H9 (cell line): ENCODE measurements at regions not wholly inside any gene's neighbourhood (a gene's known extent, or its start where the extent isn't known, plus 50 kb on each side); places are given as distances from the start of the nearest gene placed in this dataset.
"Not testable (repeated sequence)": the region's sequence is repeated elsewhere in the genome, so short reads cannot be mapped to it uniquely, and the experiment has no call there.

Experiments
- DNase-seq: peaks from one replicate; pipeline ENCODE4 v3.0.0-alpha.2; 2017
- H2AFZ ChIP-seq: one replicate; pipeline ENCODE4 v1.6.1; 2013; ENCODE audit warnings: mild to moderate bottlenecking, low read length, control low read depth, moderate library complexity
- H2AK5ac ChIP-seq: 2 replicates; pipeline ENCODE4 v1.6.1; 2013; ENCODE audit warnings: low read length, control low read depth, mixed read lengths; ENCODE audit not compliant: insufficient read length
- H2BK120ac ChIP-seq: one replicate; pipeline ENCODE4 v1.6.1; 2013; ENCODE audit warnings: low read depth, mild to moderate bottlenecking, low read length, control low read depth, inconsistent platforms; ENCODE audit not compliant: poor library complexity, severe bottlenecking
- H2BK12ac ChIP-seq: 2 replicates; pipeline ENCODE4 v1.6.1; 2013; ENCODE audit warnings: low read length, control low read depth, mixed read lengths, low read depth; ENCODE audit not compliant: insufficient read length
- H2BK15ac ChIP-seq: 2 replicates; pipeline ENCODE4 v1.6.1; 2013; ENCODE audit warnings: low read depth, low read length, control low read depth
- H2BK20ac ChIP-seq: one replicate; pipeline ENCODE4 v1.6.1; 2013; ENCODE audit warnings: low read depth, mild to moderate bottlenecking, low read length, control low read depth, inconsistent platforms; ENCODE audit not compliant: poor library complexity, severe bottlenecking
- H2BK5ac ChIP-seq: 2 replicates; pipeline ENCODE4 v1.6.1; 2013; ENCODE audit warnings: low read length, control low read depth, mixed read lengths; ENCODE audit not compliant: insufficient read length
- H3K14ac ChIP-seq: 2 replicates; pipeline ENCODE4 v1.6.1; 2013; ENCODE audit warnings: low read length, control low read depth; ENCODE audit not compliant: insufficient read depth
- H3K18ac ChIP-seq: 2 replicates; pipeline ENCODE4 v1.6.1; 2013; ENCODE audit warnings: low read depth, mild to moderate bottlenecking, mixed read lengths, low read length, control low read depth; ENCODE audit not compliant: insufficient read length
- H3K23ac ChIP-seq: 2 replicates; pipeline ENCODE4 v1.6.1; 2013; ENCODE audit warnings: low read length, control low read depth, mixed read lengths, low read depth; ENCODE audit not compliant: insufficient read length
- H3K23me2 ChIP-seq: 2 replicates; pipeline ENCODE4 v1.6.1; 2013; ENCODE audit warnings: low read depth, mild to moderate bottlenecking, mixed read lengths, low read length, control low read depth; ENCODE audit not compliant: insufficient read length, poor library complexity, severe bottlenecking
- H3K27ac ChIP-seq: 2 replicates; pipeline ENCODE4 v1.5.1; 2013; ENCODE audit warnings: low read length, control low read depth, mixed read lengths, low read depth; ENCODE audit not compliant: insufficient read length
- H3K27me3 ChIP-seq: 2 replicates; pipeline ENCODE4 v1.6.1; 2013; ENCODE audit warnings: low read length, control low read depth, inconsistent platforms; ENCODE audit not compliant: insufficient read depth
- H3K4ac ChIP-seq: 2 replicates; pipeline ENCODE4 v1.6.1; 2013; ENCODE audit warnings: low read depth, mild to moderate bottlenecking, control low read depth, inconsistent platforms, low read length, moderate library complexity
- H3K4me1 ChIP-seq: 2 replicates; pipeline ENCODE4 v1.6.1; 2013; ENCODE audit warnings: low read length, control low read depth, inconsistent platforms; ENCODE audit not compliant: insufficient read depth
- H3K4me2 ChIP-seq: 2 replicates; pipeline ENCODE4 v1.6.1; 2013; ENCODE audit warnings: low read length, control low read depth, mixed read lengths; ENCODE audit not compliant: insufficient read length, insufficient read depth
- H3K56ac ChIP-seq: 2 replicates; pipeline ENCODE4 v1.6.1; 2013; ENCODE audit warnings: low read depth, mild to moderate bottlenecking, mixed read lengths, low read length, control low read depth; ENCODE audit not compliant: insufficient read length
- H3K79me1 ChIP-seq: 2 replicates; pipeline ENCODE4 v1.6.1; 2013; ENCODE audit warnings: low read depth, mild to moderate bottlenecking, moderate library complexity, low read length, control low read depth, inconsistent platforms; ENCODE audit not compliant: insufficient read depth, poor library complexity, severe bottlenecking
- H3K79me2 ChIP-seq: 2 replicates; pipeline ENCODE4 v1.6.1; 2013; ENCODE audit warnings: low read length, control low read depth, inconsistent platforms; ENCODE audit not compliant: insufficient read depth
- H3K9ac ChIP-seq: 2 replicates; pipeline ENCODE4 v1.6.1; 2013; ENCODE audit warnings: low read length, control low read depth, mixed read lengths; ENCODE audit not compliant: insufficient read length; ENCODE audit errors: extremely low read depth
- H3K9me3 ChIP-seq: one replicate; pipeline ENCODE4 v1.6.1; 2013; ENCODE audit warnings: low read depth, low read length, inconsistent platforms; ENCODE audit not compliant: control insufficient read depth
- H3T11ph ChIP-seq: one replicate; pipeline ENCODE4 v1.6.1; 2013; ENCODE audit warnings: mild to moderate bottlenecking, low read length, control low read depth, inconsistent platforms
- H4K20me1 ChIP-seq: one replicate; pipeline ENCODE4 v1.6.1; 2013; ENCODE audit not compliant: control insufficient read depth, insufficient read length, insufficient read depth
- H4K5ac ChIP-seq: 2 replicates; pipeline ENCODE4 v1.6.1; 2013; ENCODE audit warnings: low read depth, mild to moderate bottlenecking, mixed read lengths, low read length, control low read depth; ENCODE audit not compliant: insufficient read length
- H4K8ac ChIP-seq: replicated peaks from 2 replicates; pipeline ENCODE4 v1.6.1; 2013; ENCODE audit warnings: low read length, control low read depth, mixed read lengths, low read depth; ENCODE audit not compliant: insufficient read length
- H4K91ac ChIP-seq: 2 replicates; pipeline ENCODE4 v1.6.1; 2013; ENCODE audit warnings: low read depth, mild to moderate bottlenecking, moderate library complexity, mixed read lengths, low read length, control low read depth; ENCODE audit not compliant: insufficient read length
- H3K27ac Mint-ChIP-seq, 3 experiments: 2 replicates in 2 of 3; 3 replicates in 1 of 3; pipeline ENCODE4 v1.8.0; 2020 to 2021; ENCODE audit warnings: mixed read lengths in 3 of 3, mild to moderate bottlenecking in 1 of 3, moderate library complexity in 1 of 3
- H3K27me3 Mint-ChIP-seq: 2 replicates; pipeline ENCODE4 v1.8.0; 2021; ENCODE audit warnings: low read depth, mild to moderate bottlenecking, moderate library complexity, mixed read lengths
- H3K36me3 Mint-ChIP-seq, 3 experiments: 2 replicates in 2 of 3; 3 replicates in 1 of 3; pipeline ENCODE4 v1.8.0; 2020 to 2021; ENCODE audit warnings: low read depth in 3 of 3, mixed read lengths in 3 of 3; ENCODE audit not compliant: insufficient read depth in 1 of 3
- H3K4me1 Mint-ChIP-seq, 2 experiments: 2 replicates each; pipeline ENCODE4 v1.8.0; 2020; ENCODE audit warnings: mixed read lengths in 2 of 2
- H3K4me3 Mint-ChIP-seq, 2 experiments: 2 replicates in 1 of 2; 3 replicates in 1 of 2; pipeline ENCODE4 v1.8.0; 2020 to 2021; ENCODE audit warnings: mild to moderate bottlenecking in 2 of 2, mixed read lengths in 2 of 2, moderate library complexity in 1 of 2
- H3K9me3 Mint-ChIP-seq, 2 experiments: 2 replicates in 1 of 2; 3 replicates in 1 of 2; pipeline ENCODE4 v1.8.0; 2020; ENCODE audit warnings: mild to moderate bottlenecking in 2 of 2, mixed read lengths in 2 of 2, moderate library complexity in 1 of 2
- WGBS: extraction: QIAGEN DNeasy Blood & Tissue Kit; methylation state at CpG from one replicate; pipeline ENCODE4 v1.1.7; 2013; ENCODE audit warnings: missing lambda C conversion rate, low lambda C conversion rate, mixed read lengths; ENCODE audit not compliant: insufficient read length; ENCODE audit errors: extremely low coverage; 5-methylcytosine and 5-hydroxymethylcytosine counted together
- TF ChIP-seq, protein P1 (sequence below): fragments of 200-600 bp; sonication (generic); conservative IDR thresholded peaks from 3 replicates; pipeline ENCODE4 v1.8.0; 2021; ENCODE audit warnings: antibody characterized with exemption, mild to moderate bottlenecking

DNA sequence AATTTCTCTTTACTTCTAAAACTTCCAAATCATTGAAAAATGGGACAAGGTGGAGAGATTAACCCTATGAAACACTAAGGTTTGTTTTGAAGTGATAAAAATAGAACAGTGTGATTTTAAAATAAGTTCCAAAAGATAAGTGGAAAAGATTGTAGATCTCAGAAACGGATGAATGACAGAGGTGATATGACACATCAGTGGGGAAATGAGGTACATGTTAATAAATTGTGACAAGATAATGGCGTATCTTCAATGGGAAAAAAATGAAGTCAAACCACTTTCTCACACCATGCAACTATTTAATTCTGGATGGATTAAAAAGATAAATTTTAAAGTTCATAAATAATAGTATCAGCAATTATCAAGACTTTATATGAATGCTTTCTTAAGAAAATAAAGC, 159.7 kb upstream of the VWC2 start:
- TF ChIP-seq, protein P1, sequence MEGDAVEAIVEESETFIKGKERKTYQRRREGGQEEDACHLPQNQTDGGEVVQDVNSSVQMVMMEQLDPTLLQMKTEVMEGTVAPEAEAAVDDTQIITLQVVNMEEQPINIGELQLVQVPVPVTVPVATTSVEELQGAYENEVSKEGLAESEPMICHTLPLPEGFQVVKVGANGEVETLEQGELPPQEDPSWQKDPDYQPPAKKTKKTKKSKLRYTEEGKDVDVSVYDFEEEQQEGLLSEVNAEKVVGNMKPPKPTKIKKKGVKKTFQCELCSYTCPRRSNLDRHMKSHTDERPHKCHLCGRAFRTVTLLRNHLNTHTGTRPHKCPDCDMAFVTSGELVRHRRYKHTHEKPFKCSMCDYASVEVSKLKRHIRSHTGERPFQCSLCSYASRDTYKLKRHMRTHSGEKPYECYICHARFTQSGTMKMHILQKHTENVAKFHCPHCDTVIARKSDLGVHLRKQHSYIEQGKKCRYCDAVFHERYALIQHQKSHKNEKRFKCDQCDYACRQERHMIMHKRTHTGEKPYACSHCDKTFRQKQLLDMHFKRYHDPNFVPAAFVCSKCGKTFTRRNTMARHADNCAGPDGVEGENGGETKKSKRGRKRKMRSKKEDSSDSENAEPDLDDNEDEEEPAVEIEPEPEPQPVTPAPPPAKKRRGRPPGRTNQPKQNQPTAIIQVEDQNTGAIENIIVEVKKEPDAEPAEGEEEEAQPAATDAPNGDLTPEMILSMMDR, result no peak
- Histone ChIP-seq H2BK20ac (no peak overlapping the region), H3K4me1 (no peaks in the 10 kb centered on the region), H3K23ac (no peak overlapping the region), H3T11ph (no peak overlapping the region), H2BK15ac (no peak overlapping the region), H2BK120ac (no peak overlapping the region), H3K18ac (no peak overlapping the region), H2BK12ac (no peak overlapping the region), H2AK5ac (no peak overlapping the region), H3K27me3 (no peaks in the 10 kb centered on the region), H3K79me2 (no peaks in the 10 kb centered on the region), H3K14ac (no peak overlapping the region), H3K79me1 (no peaks in the 10 kb centered on the region), H3K9ac (no peak overlapping the region), H4K20me1 (no peaks in the 10 kb centered on the region), H3K9me3 (no peaks in the 10 kb centered on the region), H4K5ac (no peak overlapping the region), H3K27ac (no peak overlapping the region), H4K91ac (no peak overlapping the region), H3K23me2 (no peaks in the 10 kb centered on the region), H2AFZ (no peak overlapping the region), H3K56ac (no peak overlapping the region), H3K4me2 (no peak overlapping the region), H3K4ac (no peak overlapping the region), H4K8ac (no peak overlapping the region), H2BK5ac (no peak overlapping the region)
- Mint-ChIP-seq H3K4me1 (no peaks in the 10 kb centered on the region), H3K27me3 (no peaks in the 10 kb centered on the region), H3K9me3 (peaks cover 4 to 7% of the 10 kb centered on the region in 2 experiments; a peak in 3 of 5 replicates), H3K36me3 (peaks cover 0 to 5% (median 0%) of the 10 kb centered on the region in 3 experiments; a peak in 1 of 7 replicates), H3K27ac (no peak overlapping the region), H3K4me3 (no peak overlapping the region)
- DNase-seq, result no peak
- WGBS, result no CpG with 5 or more reads among the region's 2 CpGs

DNA sequence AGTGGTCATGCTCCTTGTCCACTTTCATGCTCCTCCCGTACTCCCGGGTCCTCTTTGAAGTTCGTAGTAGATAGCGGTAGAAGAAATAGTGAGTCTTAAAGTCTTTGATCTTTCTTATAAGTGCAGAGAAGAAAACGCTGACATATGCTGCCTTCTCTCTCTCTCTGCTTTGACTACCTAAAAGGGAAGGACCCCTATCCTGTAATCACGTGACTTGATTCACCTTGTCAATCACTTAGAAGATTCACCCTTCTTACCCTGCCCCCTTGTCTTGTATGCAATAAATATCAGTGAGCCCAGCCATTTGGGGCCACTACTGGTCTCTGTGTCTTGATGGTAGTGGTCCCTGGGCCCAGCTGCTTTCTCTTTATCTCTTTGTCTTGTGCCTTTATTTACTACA, 158.5 kb upstream of the VWC2 start:
- H3K9me3 Mint-ChIP-seq, H4K20me1 ChIP-seq, H3K27ac Mint-ChIP-seq, H3K36me3 Mint-ChIP-seq, DNase-seq, H3K27ac ChIP-seq, H3K4me3 Mint-ChIP-seq, H3K18ac ChIP-seq, H3K9ac ChIP-seq, H3K4me1 ChIP-seq, H4K91ac ChIP-seq, H3K79me1 ChIP-seq, H2BK15ac ChIP-seq, H3K27me3 ChIP-seq, H4K5ac ChIP-seq, H2AFZ ChIP-seq, H2BK20ac ChIP-seq, H2BK12ac ChIP-seq, H3K14ac ChIP-seq, H3K4me2 ChIP-seq, H4K8ac ChIP-seq, H3K4me1 Mint-ChIP-seq, H3K79me2 ChIP-seq, H3K9me3 ChIP-seq, H2BK120ac ChIP-seq, H3K56ac ChIP-seq, H3K27me3 Mint-ChIP-seq, H2BK5ac ChIP-seq, H2AK5ac ChIP-seq, H3K4ac ChIP-seq, H3K23ac ChIP-seq, H3T11ph ChIP-seq, H3K23me2 ChIP-seq: not testable (repeated sequence)
- no CpG with 5 or more reads among the region's 6 CpGs for WGBS
